ENCODE measurements at regions not wholly inside any gene's neighbourhood (a gene's known extent, or its start where the extent isn't known, plus 50 kb on each side); places are given as distances from the start of the nearest gene placed in this dataset.

- no peak for DNase-seq (ENCODE audit: low spot score)
Observed at GRCh38 chr22:49051491-49052022, 776.1 kb downstream of the BRD1 start.

- no peak for DNase-seq (ENCODE audit: low spot score)
Observed at GRCh38 chr22:49049691-49050090, 778.0 kb downstream of the BRD1 start.

- DNase-seq (ENCODE audit: low spot score), result no peak
Observed at GRCh38 chr22:49048591-49048990, 779.1 kb downstream of the BRD1 start.

- DNase-seq (ENCODE audit: low spot score), result no peak
Observed at GRCh38 chr22:49047447-49047846, 780.2 kb downstream of the BRD1 start.

GRCh38 chr22:49046546-49047361 is 780.9 kb downstream of the BRD1 start:
- no peak for DNase-seq (ENCODE audit: low spot score)

GRCh38 chr22:49046000-49046545 is 781.6 kb downstream of the BRD1 start:
- no peak for DNase-seq (ENCODE audit: low spot score)

GRCh38 chr22:49045276-49045675 is 782.4 kb downstream of the BRD1 start:
- DNase-seq (ENCODE audit: low spot score), result no peak

- DNase-seq (ENCODE audit: low spot score), result no peak
Observed at GRCh38 chr22:49044776-49045175, 782.9 kb downstream of the BRD1 start.

GRCh38 chr22:49044091-49044490 is 783.6 kb downstream of the BRD1 start:
- no peak for DNase-seq (ENCODE audit: low spot score)

- DNase-seq (ENCODE audit: low spot score), result no peak
Observed at GRCh38 chr22:49042877-49043859, 784.5 kb downstream of the BRD1 start.

- no peak for DNase-seq (ENCODE audit: low spot score)
Observed at GRCh38 chr22:49042066-49042465, 785.6 kb downstream of the BRD1 start.

GRCh38 chr22:49040754-49041467 is 786.8 kb downstream of the BRD1 start:
- no peak for DNase-seq (ENCODE audit: low spot score)

GRCh38 chr22:49040111-49040510 is 787.6 kb downstream of the BRD1 start:
- DNase-seq (ENCODE audit: low spot score), result no peak

- DNase-seq (ENCODE audit: low spot score), result no peak
Observed at GRCh38 chr22:49039625-49040024, 788.0 kb downstream of the BRD1 start.

GRCh38 chr22:49037701-49038245 is 789.9 kb downstream of the BRD1 start:
- no peak for DNase-seq (ENCODE audit: low spot score)

- DNase-seq (ENCODE audit: low spot score), result no peak
Observed at GRCh38 chr22:49036513-49036912, 791.2 kb downstream of the BRD1 start.

- DNase-seq (ENCODE audit: low spot score), result no peak
Observed at GRCh38 chr22:49035818-49036457, 791.7 kb downstream of the BRD1 start.

GRCh38 chr22:49034836-49035817 is 792.5 kb downstream of the BRD1 start:
- DNase-seq (ENCODE audit: low spot score), result no peak

GRCh38 chr22:49033616-49034015 is 794.1 kb downstream of the BRD1 start:
- DNase-seq (ENCODE audit: low spot score), result no peak

- no peak for DNase-seq (ENCODE audit: low spot score)
Observed at GRCh38 chr22:49032821-49033220, 794.9 kb downstream of the BRD1 start.

Data from AG08396 (cell line).